SK-N-SH treated with all-trans-retinoic acid at 6 μM for 48 hours (cell line): ENCODE measurements at regions not wholly inside any gene's neighbourhood (a gene's known extent, or its start where the extent isn't known, plus 50 kb on each side); places are given as distances from the start of the nearest gene placed in this dataset.

Experiments
- ARNTL ChIP-seq: fragments of 450-650 bp; formaldehyde crosslinking; IDR thresholded peaks from 2 replicates; pipeline ENCODE4 v1.5.0; 2020; ENCODE audit warnings: low read depth, mild to moderate bottlenecking, moderate library complexity, borderline replicate concordance
- CSRNP3 ChIP-seq: fragments of 250-450 bp; sonication (Bioruptor Pico); IDR thresholded peaks from 2 replicates; pipeline ENCODE4 v1.5.1; 2021; ENCODE audit warnings: mild to moderate bottlenecking, moderate library complexity
- GLIS3 ChIP-seq: fragments of 250-450 bp; sonication (Bioruptor Pico); IDR thresholded peaks from 2 replicates; pipeline ENCODE4 v1.5.0; 2020; ENCODE audit warnings: mild to moderate bottlenecking, moderate library complexity
- POU6F1 ChIP-seq: fragments of 250-450 bp; sonication (Bioruptor Pico); IDR thresholded peaks from 2 replicates; pipeline ENCODE4 v1.8.0; 2021; ENCODE audit warnings: low read depth, mild to moderate bottlenecking, moderate library complexity, borderline replicate concordance
- RARB ChIP-seq: fragments of 250-450 bp; sonication (Bioruptor Pico); IDR thresholded peaks from 2 replicates; pipeline ENCODE4 v1.8.0; 2021; ENCODE audit warnings: mild to moderate bottlenecking, moderate library complexity
- TOX ChIP-seq: fragments of 250-450 bp; sonication (Bioruptor Pico); IDR thresholded peaks from 2 replicates; pipeline ENCODE4 v1.8.0; 2021; ENCODE audit warnings: mild to moderate bottlenecking, moderate library complexity, borderline replicate concordance
- ZC3H10 ChIP-seq: fragments of 250-450 bp; sonication (Bioruptor Pico); IDR thresholded peaks from 2 replicates; pipeline ENCODE4 v1.5.1; 2021; ENCODE audit warnings: mild to moderate bottlenecking, moderate library complexity

GRCh38 chr18:6666012-6666685 is 63.4 kb upstream of the ARHGAP28 start:
- TF ChIP-seq TOX (CRISPR knock-in tag) (no peak), POU6F1 (CRISPR knock-in tag) (no peak), RARB (no peak), GLIS3 (CRISPR knock-in tag) (no peak), ZC3H10 (CRISPR knock-in tag) (no peak), CSRNP3 (CRISPR knock-in tag) (0 out of 2 replicates have a peak, but pooled peaks have one; percentile 35), ARNTL (CRISPR knock-in tag) (no peak)
